ENCODE measurements at regions not wholly inside any gene's neighbourhood (a gene's known extent, or its start where the extent isn't known, plus 50 kb on each side); places are given as distances from the start of the nearest gene placed in this dataset.

- Histone ChIP-seq H3K9me1 (replicated peaks; ENCODE audit: control insufficient read depth, extremely low read depth, insufficient read depth, low read length) (no peaks in the 10 kb centered on the region), H3K9me3 (replicated peaks; ENCODE audit: control insufficient read depth, insufficient read depth, low read length) (no peaks in the 10 kb centered on the region), H4K20me1 (replicated peaks; ENCODE audit: control insufficient read depth, extremely low read depth, insufficient read depth, low read length) (no peaks in the 10 kb centered on the region), H3K9ac (replicated peaks; ENCODE audit: extremely low read depth, insufficient read depth, low read length) (no peak overlapping the region), H3K36me3 (ENCODE audit: control insufficient read depth in 2 of 2, extremely low read depth in 1 of 2, insufficient read depth in 2 of 2, low read length in 2 of 2) (no peaks in the 10 kb centered on the region), H3K4me2 (ENCODE audit: insufficient read depth, low read length) (no peak overlapping the region), H3K79me2 (ENCODE audit: control insufficient read depth, insufficient read depth, low read length) (no peaks in the 10 kb centered on the region), H3K4me3 (replicated peaks in 1 of 3; ENCODE audit: insufficient read depth in 1 of 3, low read depth in 1 of 3, low read length in 3 of 3) (no peak overlapping the region), H2AFZ (ENCODE audit: low read depth, low read length) (no peak overlapping the region), H3K27me3 (ENCODE audit: control insufficient read depth in 2 of 2, insufficient read depth in 2 of 2, low read length in 2 of 2) (no peaks in the 10 kb centered on the region), H3K4me1 (ENCODE audit: control insufficient read depth, extremely low read depth, insufficient read depth, low read length) (peaks cover 12% of the 10 kb centered on the region), H3K27ac (ENCODE audit: insufficient read depth, low read depth, low read length) (no peak overlapping the region)
- no peak for FAIRE-seq
- intact Hi-C loops (cut with micrococcal nuclease) (no loop called here), dilution Hi-C loops (cut with MboI; ENCODE audit: extremely low pct_ligation_motif_present, low sequenced_read_pairs) (no loop called here)
- ChIA-PET POLR2A (no interaction called here), CTCF (no interaction called here)
- BruUV-seq (replicated peaks), result no TSS peak
- TF ChIP-seq JUN (IDR thresholded peaks at IDR 0.05; ENCODE audit: borderline replicate concordance, insufficient read depth, insufficient read length, low read depth) (no peak), CTCF (IDR thresholded peaks at IDR 0.05; ENCODE audit: extremely low read depth in 1 of 2, insufficient read depth in 1 of 2, low read depth in 1 of 2, low read length in 2 of 2) (no peak), MYC (IDR thresholded peaks at IDR 0.05; ENCODE audit: low read depth, low read length) (no peak), MAX (IDR thresholded peaks at IDR 0.05; ENCODE audit: insufficient read depth, insufficient read length) (no peak), EZH2 (IDR thresholded peaks at IDR 0.05; ENCODE audit: borderline replicate concordance, low read depth, low read length, severe bottlenecking) (no peak), FOS (IDR thresholded peaks at IDR 0.05; ENCODE audit: borderline replicate concordance, insufficient read depth, low read length) (no peak), GATA2 (IDR thresholded peaks at IDR 0.05; ENCODE audit: insufficient read depth, insufficient read length, low read depth, low read length) (no peak), POLR2AphosphoS5 (IDR thresholded peaks at IDR 0.05; ENCODE audit: insufficient read depth, low read depth, low read length) (no peak), POLR2A (IDR thresholded peaks at IDR 0.05; ENCODE audit: low read depth, low read length) (no peak)
- DNase-seq (ENCODE audit: low read depth, low spot score), result no peak
Measured at GRCh38 chr2:142819411-142819810, 58.1 kb upstream of the KYNU start.

Data from endothelial cell of umbilical vein (primary cell).